Endothelial cell of umbilical vein (primary cell): ENCODE measurements at regions not wholly inside any gene's neighbourhood (a gene's known extent, or its start where the extent isn't known, plus 50 kb on each side); places are given as distances from the start of the nearest gene placed in this dataset.

Experiments used
- BruUV-seq: library from RNA; stranded (reverse); fragments of 400-500 nt; replicated peaks from 2 replicates; lab custom pipeline; 2021; lab: Mats Ljungman, UMichigan
- CTCF ChIA-PET: fragments of 300-600, 350-600 bp; sonication (Branson Sonifier 250); formaldehyde crosslinking; loops from one replicate; lab custom pipeline; 2021; ENCODE audit warnings: antibody characterized with exemption, inconsistent platforms; lab: Charles Lee
- POLR2A ChIA-PET: fragments of 300-600, 350-600 bp; sonication (Branson Sonifier 250); formaldehyde crosslinking; loops from one replicate; lab custom pipeline; 2021; ENCODE audit warnings: antibody characterized with exemption, inconsistent platforms; lab: Charles Lee
- DNase-seq: peaks from one replicate; pipeline ENCODE4 v3.0.0-alpha.2; 2011; ENCODE audit warnings: low read depth, low spot score
- FAIRE-seq: peaks from 2 replicates; lab custom pipeline; 2011; peaks lifted over from hg19 to GRCh38; lab: Jason Lieb, UNC
- H2AFZ ChIP-seq: 2 replicates; pipeline ENCODE4 v1.6.0; 2012; ENCODE audit warnings: low read depth, low read length, control low read depth, inconsistent platforms
- H3K27ac ChIP-seq: 2 replicates; pipeline ENCODE4 v1.5.1; 2011; ENCODE audit warnings: low read depth, mild to moderate bottlenecking, control low read depth, low read length, moderate library complexity; ENCODE audit not compliant: insufficient read depth
- H3K27me3 ChIP-seq, 2 experiments: 2 replicates each; pipeline versions ENCODE4 v1.6.0 to v1.6.1; 2011; ENCODE audit warnings: low read length in 2 of 2, mixed read lengths in 1 of 2; ENCODE audit not compliant: control insufficient read depth in 2 of 2, insufficient read depth in 2 of 2
- H3K36me3 ChIP-seq, 2 experiments: 2 replicates in 1 of 2; 3 replicates in 1 of 2; pipeline ENCODE4 v1.5.1; 2011; ENCODE audit warnings: low read length in 2 of 2, mild to moderate bottlenecking in 1 of 2, moderate library complexity in 1 of 2; ENCODE audit not compliant: control insufficient read depth in 2 of 2, insufficient read depth in 2 of 2; ENCODE audit errors: extremely low read depth in 1 of 2
- H3K4me1 ChIP-seq: 3 replicates; pipeline ENCODE4 v1.5.1; 2011; ENCODE audit warnings: mild to moderate bottlenecking, low read length; ENCODE audit not compliant: control insufficient read depth, insufficient read depth; ENCODE audit errors: extremely low read depth
- H3K4me2 ChIP-seq: 2 replicates; pipeline ENCODE4 v1.6.1; 2011; ENCODE audit warnings: low read length, control low read depth, mixed read lengths; ENCODE audit not compliant: insufficient read depth
- H3K4me3 ChIP-seq, 3 experiments: fragments of 200-600 bp in 1 of 3; sonication (generic), shearing (Covaris generic) in 1 of 3; replicated peaks in 1 of 3; 2 replicates each; pipeline ENCODE4 v1.5.1; 2011 to 2016; ENCODE audit warnings: control low read depth in 3 of 3, low read length in 3 of 3, mild to moderate bottlenecking in 2 of 3, inconsistent platforms in 1 of 3, low read depth in 1 of 3, moderate library complexity in 1 of 3; ENCODE audit not compliant: insufficient read depth in 1 of 3
- H3K79me2 ChIP-seq: 2 replicates; pipeline ENCODE4 v1.6.0; 2012; ENCODE audit warnings: low read length, inconsistent platforms; ENCODE audit not compliant: control insufficient read depth, insufficient read depth
- H3K9ac ChIP-seq: replicated peaks from 2 replicates; pipeline ENCODE3; 2011; ENCODE audit warnings: low read length, control low read depth; ENCODE audit not compliant: insufficient read depth; ENCODE audit errors: extremely low read depth
- H3K9me1 ChIP-seq: replicated peaks from 3 replicates; pipeline ENCODE4 v1.6.0; 2011; ENCODE audit warnings: mild to moderate bottlenecking, low read length; ENCODE audit not compliant: control insufficient read depth, insufficient read depth; ENCODE audit errors: extremely low read depth
- H3K9me3 ChIP-seq: replicated peaks from 2 replicates; pipeline ENCODE4 v1.5.1; 2012; ENCODE audit warnings: low read length, inconsistent platforms; ENCODE audit not compliant: control insufficient read depth, insufficient read depth
- H4K20me1 ChIP-seq: replicated peaks from 2 replicates; pipeline ENCODE3; 2011; ENCODE audit warnings: mild to moderate bottlenecking, low read length; ENCODE audit not compliant: control insufficient read depth, insufficient read depth; ENCODE audit errors: extremely low read depth
- EZH2 ChIP-seq: IDR thresholded peaks from 2 replicates; pipeline ENCODE4 v1.6.1; 2012; ENCODE audit warnings: borderline replicate concordance, low read depth, mild to moderate bottlenecking, moderate library complexity, low read length, inconsistent platforms; ENCODE audit not compliant: severe bottlenecking
- FOS ChIP-seq: IDR thresholded peaks from 2 replicates; pipeline ENCODE4 v1.6.1; 2011; ENCODE audit warnings: mild to moderate bottlenecking, low read length, moderate library complexity, borderline replicate concordance; ENCODE audit not compliant: insufficient read depth
- GATA2 ChIP-seq: IDR thresholded peaks from 2 replicates; pipeline ENCODE4 v1.7.0; 2011; ENCODE audit warnings: low read depth, mild to moderate bottlenecking, moderate library complexity, mixed read lengths, low read length; ENCODE audit not compliant: insufficient read length, insufficient read depth
- JUN ChIP-seq: IDR thresholded peaks from 2 replicates; pipeline ENCODE4 v1.6.1; 2011; ENCODE audit warnings: borderline replicate concordance, low read depth; ENCODE audit not compliant: insufficient read length, insufficient read depth
- MYC ChIP-seq: IDR thresholded peaks from one replicate; pipeline ENCODE4 v1.6.1; 2011; ENCODE audit warnings: mild to moderate bottlenecking, low read depth, low read length
- POLR2A ChIP-seq: IDR thresholded peaks from 2 replicates; pipeline ENCODE4 v1.6.1; 2012; ENCODE audit warnings: low read depth, mild to moderate bottlenecking, control low read depth, low read length
- POLR2AphosphoS5 ChIP-seq: IDR thresholded peaks from 2 replicates; pipeline ENCODE4 v1.6.1; 2012; ENCODE audit warnings: low read depth, mild to moderate bottlenecking, control low read depth, low read length, moderate library complexity; ENCODE audit not compliant: insufficient read depth
- dilution Hi-C: fragments of 300-500 bp; cut with MboI; formaldehyde crosslinking; loops from one replicate; pipeline ENCODE4 v1.15.0; 2019; ENCODE audit warnings: low sequenced_read_pairs; ENCODE audit not compliant: extremely low pct_ligation_motif_present
- intact Hi-C: fragments of 100-400 bp; cut with micrococcal nuclease; formaldehyde crosslinking; loops from one replicate; pipeline ENCODE4 v1.10.0; 2022
- TF ChIP-seq, protein P1 (sequence below): IDR thresholded peaks from 2 replicates; pipeline ENCODE4 v1.6.1; 2011; ENCODE audit not compliant: insufficient read depth, insufficient read length
- TF ChIP-seq, protein P2 (sequence below), 2 donors: IDR thresholded peaks; 1 replicate in 1 of 2; 2 replicates in 1 of 2; pipeline ENCODE4 v1.5.1; 2011; ENCODE audit warnings: low read length in 2 of 2, mild to moderate bottlenecking in 2 of 2, moderate library complexity in 2 of 2, control low read depth in 1 of 2, inconsistent platforms in 1 of 2, low read depth in 1 of 2; ENCODE audit not compliant: insufficient read depth in 1 of 2; ENCODE audit errors: extremely low read depth in 1 of 2

DNA sequence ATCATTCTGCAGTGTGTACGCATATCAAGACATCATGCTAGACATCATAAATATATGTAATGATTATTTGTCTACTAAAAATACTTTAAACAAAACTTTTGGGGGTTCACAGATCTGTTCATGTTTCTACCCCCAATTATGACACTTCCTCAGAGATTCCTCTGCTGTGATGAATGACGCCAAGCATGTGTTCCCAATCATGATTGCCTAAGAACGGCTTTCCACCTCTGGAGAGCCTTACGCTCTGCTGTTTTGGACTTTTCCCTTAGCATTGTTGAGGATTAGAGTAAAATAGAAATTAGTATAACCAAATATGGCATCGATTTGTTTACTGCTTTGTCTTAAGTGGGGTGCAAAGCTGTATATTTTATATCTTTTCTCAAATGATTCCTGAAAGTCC, 236.3 kb upstream of the IGFBP3 start:
- CTCF ChIA-PET, result no interaction called here
- intact Hi-C loops, result no loop called here

More for the DNA sequence above, 236.3 kb upstream of the IGFBP3 start:
- TF ChIP-seq MYC, result no peak
- no peak for TF ChIP-seq POLR2A
- no peak for TF ChIP-seq EZH2
- TF ChIP-seq POLR2AphosphoS5, result no peak
- TF ChIP-seq FOS, result no peak
- TF ChIP-seq, protein P1, sequence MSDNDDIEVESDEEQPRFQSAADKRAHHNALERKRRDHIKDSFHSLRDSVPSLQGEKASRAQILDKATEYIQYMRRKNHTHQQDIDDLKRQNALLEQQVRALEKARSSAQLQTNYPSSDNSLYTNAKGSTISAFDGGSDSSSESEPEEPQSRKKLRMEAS, result no peak
- TF ChIP-seq, protein P2, sequence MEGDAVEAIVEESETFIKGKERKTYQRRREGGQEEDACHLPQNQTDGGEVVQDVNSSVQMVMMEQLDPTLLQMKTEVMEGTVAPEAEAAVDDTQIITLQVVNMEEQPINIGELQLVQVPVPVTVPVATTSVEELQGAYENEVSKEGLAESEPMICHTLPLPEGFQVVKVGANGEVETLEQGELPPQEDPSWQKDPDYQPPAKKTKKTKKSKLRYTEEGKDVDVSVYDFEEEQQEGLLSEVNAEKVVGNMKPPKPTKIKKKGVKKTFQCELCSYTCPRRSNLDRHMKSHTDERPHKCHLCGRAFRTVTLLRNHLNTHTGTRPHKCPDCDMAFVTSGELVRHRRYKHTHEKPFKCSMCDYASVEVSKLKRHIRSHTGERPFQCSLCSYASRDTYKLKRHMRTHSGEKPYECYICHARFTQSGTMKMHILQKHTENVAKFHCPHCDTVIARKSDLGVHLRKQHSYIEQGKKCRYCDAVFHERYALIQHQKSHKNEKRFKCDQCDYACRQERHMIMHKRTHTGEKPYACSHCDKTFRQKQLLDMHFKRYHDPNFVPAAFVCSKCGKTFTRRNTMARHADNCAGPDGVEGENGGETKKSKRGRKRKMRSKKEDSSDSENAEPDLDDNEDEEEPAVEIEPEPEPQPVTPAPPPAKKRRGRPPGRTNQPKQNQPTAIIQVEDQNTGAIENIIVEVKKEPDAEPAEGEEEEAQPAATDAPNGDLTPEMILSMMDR (IDR thresholded peaks at IDR 0.05; ENCODE audit: extremely low read depth in 1 of 2, insufficient read depth in 1 of 2, low read depth in 1 of 2, low read length in 2 of 2), result no peak
- no peak for TF ChIP-seq GATA2
- TF ChIP-seq JUN, result no peak
- Histone ChIP-seq H3K36me3 (no peaks in the 10 kb centered on the region), H3K9me3 (no peaks in the 10 kb centered on the region), H3K27me3 (no peaks in the 10 kb centered on the region), H3K4me1 (no peaks in the 10 kb centered on the region), H2AFZ (no peak overlapping the region), H3K9ac (no peak overlapping the region), H3K4me2 (no peak overlapping the region), H3K27ac (no peak overlapping the region), H3K9me1 (no peaks in the 10 kb centered on the region), H3K79me2 (no peaks in the 10 kb centered on the region), H4K20me1 (no peaks in the 10 kb centered on the region), H3K4me3 (no peak overlapping the region)
- BruUV-seq, result no TSS peak
- POLR2A ChIA-PET, result no interaction called here
- dilution Hi-C loops, result no loop called here
- no peak for DNase-seq
- FAIRE-seq, result no peak
